Effector memory CD8-positive, alpha-beta T cell (primary cell): ENCODE measurements at regions not wholly inside any gene's neighbourhood (a gene's known extent, or its start where the extent isn't known, plus 50 kb on each side); places are given as distances from the start of the nearest gene placed in this dataset.
"Not testable (repeated sequence)": the region's sequence is repeated elsewhere in the genome, so short reads cannot be mapped to it uniquely, and the experiment has no call there.

ENCODE experiments used
- ATAC-seq: fragments of 150-1000 bp; cut with Tn5 transposase; replicated peaks from 2 replicates; pipeline ENCODE4 v1.10.0; 2021; ENCODE audit warnings: mild to moderate bottlenecking, moderate library complexity
- DNase-seq, 3 experiments: peaks; one replicate each; pipeline ENCODE4 v3.0.0; 2021
- H3K27ac Mint-ChIP-seq, 2 donors: one replicate each; pipeline ENCODE4 v1.8.0; 2022; ENCODE audit warnings: mild to moderate bottlenecking in 2 of 2, mixed read lengths in 2 of 2, moderate library complexity in 2 of 2
- H3K27me3 Mint-ChIP-seq, 2 donors: one replicate each; pipeline ENCODE4 v1.8.0; 2022; ENCODE audit warnings: mixed read lengths in 2 of 2
- H3K36me3 Mint-ChIP-seq: one replicate; pipeline ENCODE4 v1.8.0; 2022; ENCODE audit warnings: mild to moderate bottlenecking, moderate library complexity, mixed read lengths; ENCODE audit not compliant: insufficient read depth
- H3K4me1 Mint-ChIP-seq, 2 donors: one replicate each; pipeline ENCODE4 v1.8.0; 2022; ENCODE audit warnings: low read depth in 2 of 2, mixed read lengths in 2 of 2
- H3K4me3 Mint-ChIP-seq, 2 donors: one replicate each; pipeline ENCODE4 v1.8.0; 2022; ENCODE audit warnings: mild to moderate bottlenecking in 2 of 2, mixed read lengths in 2 of 2, moderate library complexity in 2 of 2
- H3K9me3 Mint-ChIP-seq, 2 donors: one replicate each; pipeline ENCODE4 v1.8.0; 2022; ENCODE audit warnings: mixed read lengths in 2 of 2

GRCh38 chr10:44010873-44011602, 362.4 kb upstream of the ZNF32 start:
- H3K36me3 Mint-ChIP-seq: no peaks in the 10 kb centered on the region
- no peak for ATAC-seq
- H3K9me3 Mint-ChIP-seq: no peaks in the 10 kb centered on the region
- DNase-seq: no peak
- no peak overlapping the region for H3K27ac Mint-ChIP-seq
- H3K4me1 Mint-ChIP-seq: no peaks in the 10 kb centered on the region
- H3K4me3 Mint-ChIP-seq: no peak overlapping the region
- H3K27me3 Mint-ChIP-seq: peaks cover 38 to 40% of the 10 kb centered on the region in 2 donors

- H3K9me3 Mint-ChIP-seq: no peaks in the 10 kb centered on the region
- no peaks in the 10 kb centered on the region for H3K36me3 Mint-ChIP-seq
- ATAC-seq (no peak), DNase-seq (no peak)
- peaks cover 34 to 37% of the 10 kb centered on the region in 2 donors for H3K27me3 Mint-ChIP-seq
- no peak overlapping the region for H3K27ac Mint-ChIP-seq
- no peak overlapping the region for H3K4me3 Mint-ChIP-seq
- no peaks in the 10 kb centered on the region for H3K4me1 Mint-ChIP-seq
These were observed 361.4 kb upstream of the ZNF32 start for GRCh38 chr10:44009891-44010632.

- Mint-ChIP-seq H3K27me3 (peaks cover 26 to 28% of the 10 kb centered on the region in 2 donors), H3K27ac (no peak overlapping the region), H3K9me3 (no peaks in the 10 kb centered on the region), H3K4me3 (no peak overlapping the region), H3K36me3 (no peaks in the 10 kb centered on the region), H3K4me1 (no peaks in the 10 kb centered on the region)
- ATAC-seq (no peak), DNase-seq (no peak)
These were observed 360.4 kb upstream of the ZNF32 start for GRCh38 chr10:44008917-44009709.

GRCh38 chr10:44008270-44008916, 359.7 kb upstream of the ZNF32 start:
- no peaks in the 10 kb centered on the region for H3K9me3 Mint-ChIP-seq
- H3K27me3 Mint-ChIP-seq: peaks cover 30 to 33% of the 10 kb centered on the region in 2 donors
- no peaks in the 10 kb centered on the region for H3K36me3 Mint-ChIP-seq
- H3K4me1 Mint-ChIP-seq: no peaks in the 10 kb centered on the region
- ATAC-seq (no peak), DNase-seq (no peak)
- no peak overlapping the region for H3K4me3 Mint-ChIP-seq
- peak overlapping the region in 1 of 2 donors; percentile 1 for H3K27ac Mint-ChIP-seq

DNA sequence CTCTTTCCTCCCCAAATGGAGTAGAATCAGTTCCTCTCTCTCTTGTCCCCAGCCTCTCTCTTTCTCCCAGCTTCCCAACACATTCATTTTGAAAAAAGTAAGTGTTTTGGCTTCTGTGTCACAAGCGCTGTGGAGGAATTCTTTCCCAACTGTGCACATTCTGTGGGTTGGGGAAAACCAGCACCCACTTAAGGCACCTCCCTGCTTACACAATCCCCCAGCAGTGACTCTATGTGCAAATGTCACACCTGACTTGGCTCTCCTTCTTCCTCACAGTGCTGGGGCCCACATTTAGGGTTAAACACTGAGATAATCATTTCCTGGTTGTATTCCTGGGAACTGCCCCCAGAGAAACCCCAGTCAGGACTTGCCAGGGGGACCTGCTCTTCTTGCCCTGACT, 358.1 kb upstream of the ZNF32 start:
- no peak for ATAC-seq
- H3K36me3 Mint-ChIP-seq: no peaks in the 10 kb centered on the region
- H3K9me3 Mint-ChIP-seq: no peaks in the 10 kb centered on the region
- H3K27me3 Mint-ChIP-seq: peaks cover 34 to 44% of the 10 kb centered on the region in 2 donors
- DNase-seq: no peak
- no peak overlapping the region for H3K27ac Mint-ChIP-seq
- no peaks in the 10 kb centered on the region for H3K4me1 Mint-ChIP-seq
- H3K4me3 Mint-ChIP-seq: no peak overlapping the region

- no peak overlapping the region for H3K4me3 Mint-ChIP-seq
- no peaks in the 10 kb centered on the region for H3K4me1 Mint-ChIP-seq
- DNase-seq (no peak), ATAC-seq (no peak)
- no peaks in the 10 kb centered on the region for H3K36me3 Mint-ChIP-seq
- no peak overlapping the region for H3K27ac Mint-ChIP-seq
- peaks cover 37 to 44% of the 10 kb centered on the region in 2 donors for H3K27me3 Mint-ChIP-seq
- H3K9me3 Mint-ChIP-seq: no peaks in the 10 kb centered on the region
These were observed 357.1 kb upstream of the ZNF32 start for GRCh38 chr10:44005788-44006099.

DNA sequence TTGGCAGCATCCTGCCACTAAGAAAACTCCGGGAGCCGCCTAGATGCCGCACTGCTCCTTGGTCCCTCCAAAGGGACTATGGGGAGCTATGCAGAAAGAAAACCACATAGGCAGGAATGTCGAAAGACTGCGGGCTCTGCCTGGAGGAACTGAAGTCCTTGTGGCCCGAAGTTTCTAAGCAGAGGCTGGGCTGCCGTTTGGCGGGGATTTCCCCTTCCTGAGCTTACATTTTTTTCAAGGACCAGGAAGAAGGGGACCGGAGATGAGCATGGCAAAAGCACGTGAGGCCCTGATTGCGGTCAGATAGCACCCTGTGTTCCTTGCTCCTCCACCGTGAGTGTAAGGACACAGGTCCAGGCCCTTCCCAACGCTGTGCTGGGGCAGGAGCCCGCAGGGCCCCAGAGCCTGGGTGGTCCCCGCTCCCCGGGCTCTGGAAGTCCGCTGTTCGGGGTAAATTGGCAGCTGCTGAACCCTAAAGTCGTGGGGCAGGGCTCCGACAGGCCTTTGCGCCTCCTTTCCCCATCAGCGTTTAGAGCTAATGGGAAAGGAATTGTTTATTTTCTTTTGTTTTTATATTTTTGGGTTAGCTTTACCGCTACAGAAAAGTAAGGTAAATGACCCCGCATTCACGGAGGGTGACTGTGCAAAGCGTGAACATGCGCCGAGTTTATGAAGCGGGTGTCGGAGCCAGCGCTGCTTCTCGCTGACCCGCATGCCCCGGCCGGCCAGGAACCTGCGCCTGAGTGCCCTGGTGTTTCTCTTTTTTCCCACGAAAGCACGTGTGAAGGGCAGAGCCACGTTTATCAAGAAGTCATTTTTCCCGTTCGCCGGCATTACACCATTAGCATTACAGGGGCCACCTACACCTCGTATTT, 356.5 kb upstream of the ZNF32 start:
- H3K9me3 Mint-ChIP-seq: no peaks in the 10 kb centered on the region
- peaks cover 37 to 44% of the 10 kb centered on the region in 2 donors for H3K27me3 Mint-ChIP-seq
- H3K4me1 Mint-ChIP-seq: no peaks in the 10 kb centered on the region
- H3K4me3 Mint-ChIP-seq: no peak overlapping the region
- DNase-seq (no peak), ATAC-seq (no peak)
- no peaks in the 10 kb centered on the region for H3K36me3 Mint-ChIP-seq
- H3K27ac Mint-ChIP-seq: no peak overlapping the region

DNA sequence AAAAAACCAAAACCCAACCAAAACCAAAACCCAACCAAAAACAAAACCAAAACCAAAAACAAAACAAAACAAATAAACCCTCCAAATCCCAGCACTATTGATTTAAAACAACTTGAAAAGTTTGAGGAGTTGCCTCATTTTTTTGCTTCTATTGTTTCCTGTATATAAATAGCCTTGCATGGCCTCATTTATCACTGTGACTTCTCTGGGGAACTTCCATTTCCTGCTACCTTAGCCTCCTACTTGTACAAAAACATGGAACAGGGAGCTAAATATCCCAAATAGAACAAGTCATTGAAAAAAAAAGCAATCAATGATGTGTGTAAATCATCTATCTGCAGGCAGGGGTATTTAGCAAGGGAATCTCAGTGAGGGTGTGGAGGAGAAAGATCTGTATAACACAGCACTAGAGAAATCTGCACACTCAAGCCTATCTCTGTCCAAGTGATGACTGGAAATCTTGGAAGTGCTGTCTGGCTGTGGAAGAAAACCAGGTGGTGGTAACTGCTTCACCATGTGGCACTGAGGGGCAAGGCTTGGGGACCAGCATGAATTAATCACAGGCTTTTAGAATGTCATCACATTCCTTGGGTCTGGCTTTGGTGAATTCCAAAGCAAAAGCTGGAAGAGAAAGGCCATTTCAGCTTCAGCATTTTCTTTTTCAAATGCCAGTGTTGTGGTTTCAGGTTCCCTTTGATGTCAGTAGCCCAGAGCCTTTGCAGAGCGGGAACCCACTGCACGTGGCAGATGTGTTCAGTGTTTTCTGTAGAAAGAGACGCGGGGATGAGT, 349.5 kb upstream of the ZNF32 start:
- no peak overlapping the region for H3K27ac Mint-ChIP-seq
- peaks cover 42 to 53% of the 10 kb centered on the region in 2 donors for H3K27me3 Mint-ChIP-seq
- no peaks in the 10 kb centered on the region for H3K4me1 Mint-ChIP-seq
- H3K4me3 Mint-ChIP-seq: no peak overlapping the region
- ATAC-seq (no peak), DNase-seq (no peak)
- H3K9me3 Mint-ChIP-seq: no peaks in the 10 kb centered on the region
- H3K36me3 Mint-ChIP-seq: no peaks in the 10 kb centered on the region

GRCh38 chr10:43997330-43997729, 348.6 kb upstream of the ZNF32 start:
- DNase-seq: no peak
- Mint-ChIP-seq H3K4me3 (no peak overlapping the region), H3K27ac (no peak overlapping the region), H3K9me3 (no peaks in the 10 kb centered on the region), H3K4me1 (no peaks in the 10 kb centered on the region), H3K27me3 (peaks cover 38 to 48% of the 10 kb centered on the region in 2 donors), H3K36me3 (no peaks in the 10 kb centered on the region)
- no peak for ATAC-seq

DNA sequence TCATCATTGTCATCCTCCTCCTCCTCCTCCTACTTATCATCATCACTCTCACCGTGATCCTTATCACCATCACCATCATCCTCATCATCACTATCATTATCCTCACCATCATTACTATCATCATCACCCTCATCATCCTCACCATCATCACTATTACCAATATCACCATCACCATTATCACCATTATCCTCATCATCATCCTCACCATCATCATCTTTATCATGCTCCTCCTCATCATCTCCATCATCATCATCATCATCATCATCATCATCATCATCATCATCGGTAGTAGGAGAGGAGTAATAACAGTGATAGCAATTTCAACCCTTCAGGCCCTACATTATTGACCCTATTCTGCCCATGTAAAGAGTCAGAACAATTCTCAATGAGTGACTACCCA, 345.9 kb upstream of the ZNF32 start:
- Mint-ChIP-seq H3K9me3 (no peaks in the 10 kb centered on the region), H3K36me3 (no peaks in the 10 kb centered on the region), H3K4me3 (no peak overlapping the region), H3K27ac (no peak overlapping the region), H3K27me3 (peaks cover 34 to 47% of the 10 kb centered on the region in 2 donors), H3K4me1 (no peaks in the 10 kb centered on the region)
- DNase-seq: no peak
- no peak for ATAC-seq

DNA sequence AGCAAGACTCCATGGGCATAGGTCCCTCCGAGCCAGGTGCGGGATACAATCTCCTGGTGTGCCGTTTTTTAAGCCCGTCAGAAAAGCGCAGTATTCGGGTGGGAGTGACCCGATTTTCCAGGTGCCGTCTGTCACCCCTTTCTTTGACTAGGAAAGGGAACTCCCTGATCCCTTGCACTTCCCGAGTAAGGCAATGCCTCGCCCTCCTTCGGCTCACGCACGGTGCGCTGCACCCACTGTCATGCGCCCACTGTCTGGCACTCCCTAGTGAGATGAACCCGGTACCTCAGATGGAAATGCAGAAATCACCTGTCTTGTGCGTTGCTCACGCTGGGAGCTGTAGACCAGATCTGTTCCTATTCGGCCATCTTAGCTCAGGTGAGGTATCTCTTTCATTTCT, 344.1 kb upstream of the ZNF32 start:
- not testable (repeated sequence) for DNase-seq, H3K4me3 Mint-ChIP-seq, H3K9me3 Mint-ChIP-seq, H3K4me1 Mint-ChIP-seq, H3K36me3 Mint-ChIP-seq, ATAC-seq, H3K27ac Mint-ChIP-seq
- peaks cover 29 to 55% of the 10 kb centered on the region in 2 donors for H3K27me3 Mint-ChIP-seq

- Mint-ChIP-seq H3K27me3 (peaks cover 4 to 28% of the 10 kb centered on the region in 2 donors), H3K4me1 (no peaks in the 10 kb centered on the region), H3K9me3 (no peaks in the 10 kb centered on the region), H3K36me3 (no peaks in the 10 kb centered on the region), H3K4me3 (no peak overlapping the region), H3K27ac (no peak overlapping the region)
- DNase-seq (no peak), ATAC-seq (no peak)
These were observed 337.7 kb upstream of the ZNF32 start for GRCh38 chr10:43986374-43986773.
